ENCODE measurements at regions not wholly inside any gene's neighbourhood (a gene's known extent, or its start where the extent isn't known, plus 50 kb on each side); places are given as distances from the start of the nearest gene placed in this dataset.

- no peaks in the 10 kb centered on the region for H3K9me3 ChIP-seq (ENCODE audit: low read depth, low read length)
- no peak overlapping the region for H3K27ac ChIP-seq
- no peak for DNase-seq (ENCODE audit: low read depth, low spot score)
- TF ChIP-seq EZH2 (IDR thresholded peaks at IDR 0.05) (no peak), FOXP2 (optimal IDR thresholded peaks at IDR 0.05; ENCODE audit: control extremely low read depth, extremely low read length, insufficient read depth) (no peak), POLR2AphosphoS5 (IDR thresholded peaks at IDR 0.05; ENCODE audit: borderline replicate concordance, low read depth, low read length) (no peak)
- H3K4me3 ChIP-seq, result no peak overlapping the region
- H3K9ac ChIP-seq (ENCODE audit: insufficient read length), result no peak overlapping the region
- no peaks in the 10 kb centered on the region for H3K36me3 ChIP-seq (ENCODE audit: insufficient read depth, low read length)
Measured at GRCh38 chr2:150618245-150618895, 130.9 kb upstream of the RND3 start.

- TF ChIP-seq EZH2 (IDR thresholded peaks at IDR 0.05) (no peak), FOXP2 (optimal IDR thresholded peaks at IDR 0.05; ENCODE audit: control extremely low read depth, extremely low read length, insufficient read depth) (no peak), POLR2AphosphoS5 (IDR thresholded peaks at IDR 0.05; ENCODE audit: borderline replicate concordance, low read depth, low read length) (no peak)
- Histone ChIP-seq H3K27ac (no peak overlapping the region), H3K36me3 (ENCODE audit: insufficient read depth, low read length) (no peaks in the 10 kb centered on the region), H3K9me3 (ENCODE audit: low read depth, low read length) (no peaks in the 10 kb centered on the region), H3K4me3 (no peak overlapping the region), H3K9ac (ENCODE audit: insufficient read length) (no peak overlapping the region)
- DNase-seq (ENCODE audit: low read depth, low spot score), result no peak
Measured at GRCh38 chr2:150617351-150617978, 130.0 kb upstream of the RND3 start.

- no peak overlapping the region for H3K27ac ChIP-seq
- no peak for TF ChIP-seq EZH2 (IDR thresholded peaks at IDR 0.05)
- no peak for TF ChIP-seq FOXP2 (optimal IDR thresholded peaks at IDR 0.05; ENCODE audit: control extremely low read depth, extremely low read length, insufficient read depth)
- no peak for TF ChIP-seq POLR2AphosphoS5 (IDR thresholded peaks at IDR 0.05; ENCODE audit: borderline replicate concordance, low read depth, low read length)
- no peaks in the 10 kb centered on the region for H3K9me3 ChIP-seq (ENCODE audit: low read depth, low read length)
- H3K4me3 ChIP-seq, result no peak overlapping the region
- H3K36me3 ChIP-seq (ENCODE audit: insufficient read depth, low read length), result no peaks in the 10 kb centered on the region
- H3K9ac ChIP-seq (ENCODE audit: insufficient read length), result no peak overlapping the region
- DNase-seq (ENCODE audit: low read depth, low spot score), result no peak
Measured at GRCh38 chr2:150612957-150613710, 125.7 kb upstream of the RND3 start.

GRCh38 chr2:150610670-150611279 lies 123.3 kb upstream of the RND3 start:
- H3K9ac ChIP-seq (ENCODE audit: insufficient read length), result no peak overlapping the region
- no peaks in the 10 kb centered on the region for H3K9me3 ChIP-seq (ENCODE audit: low read depth, low read length)
- TF ChIP-seq EZH2 (IDR thresholded peaks at IDR 0.05) (no peak), POLR2AphosphoS5 (IDR thresholded peaks at IDR 0.05; ENCODE audit: borderline replicate concordance, low read depth, low read length) (no peak), FOXP2 (optimal IDR thresholded peaks at IDR 0.05; ENCODE audit: control extremely low read depth, extremely low read length, insufficient read depth) (no peak)
- no peak overlapping the region for H3K4me3 ChIP-seq
- H3K27ac ChIP-seq, result no peak overlapping the region
- H3K36me3 ChIP-seq (ENCODE audit: insufficient read depth, low read length), result no peaks in the 10 kb centered on the region
- DNase-seq (ENCODE audit: low read depth, low spot score), result no peak

- Histone ChIP-seq H3K27ac (peak overlapping the region; percentile 58; the same call in 1 of the 2 replicates), H3K9ac (ENCODE audit: insufficient read length) (no peak overlapping the region), H3K9me3 (ENCODE audit: low read depth, low read length) (no peaks in the 10 kb centered on the region), H3K36me3 (ENCODE audit: insufficient read depth, low read length) (no peaks in the 10 kb centered on the region), H3K4me3 (peak overlapping the region; percentile 41)
- no peak for TF ChIP-seq EZH2 (IDR thresholded peaks at IDR 0.05)
- no peak for TF ChIP-seq FOXP2 (optimal IDR thresholded peaks at IDR 0.05; ENCODE audit: control extremely low read depth, extremely low read length, insufficient read depth)
- peak; percentile 39 for DNase-seq (ENCODE audit: low read depth, low spot score)
Measured at GRCh38 chr2:150609831-150610582, 122.5 kb upstream of the RND3 start.

- Histone ChIP-seq H3K9me3 (ENCODE audit: low read depth, low read length) (no peaks in the 10 kb centered on the region), H3K4me3 (no peak overlapping the region), H3K9ac (ENCODE audit: insufficient read length) (no peak overlapping the region), H3K36me3 (ENCODE audit: insufficient read depth, low read length) (no peaks in the 10 kb centered on the region), H3K27ac (no peak overlapping the region)
- DNase-seq (ENCODE audit: low read depth, low spot score), result no peak
- TF ChIP-seq EZH2 (IDR thresholded peaks at IDR 0.05) (no peak), POLR2AphosphoS5 (IDR thresholded peaks at IDR 0.05; ENCODE audit: borderline replicate concordance, low read depth, low read length) (no peak), FOXP2 (optimal IDR thresholded peaks at IDR 0.05; ENCODE audit: control extremely low read depth, extremely low read length, insufficient read depth) (no peak)
Measured at GRCh38 chr2:150608341-150608740, 120.9 kb upstream of the RND3 start.

GRCh38 chr2:150607390-150607811 lies 119.9 kb upstream of the RND3 start:
- Histone ChIP-seq H3K9ac (ENCODE audit: insufficient read length) (no peak overlapping the region), H3K27ac (no peak overlapping the region), H3K4me3 (no peak overlapping the region), H3K36me3 (ENCODE audit: insufficient read depth, low read length) (no peaks in the 10 kb centered on the region), H3K9me3 (ENCODE audit: low read depth, low read length) (no peaks in the 10 kb centered on the region)
- TF ChIP-seq POLR2AphosphoS5 (IDR thresholded peaks at IDR 0.05; ENCODE audit: borderline replicate concordance, low read depth, low read length), result no peak
- no peak for TF ChIP-seq FOXP2 (optimal IDR thresholded peaks at IDR 0.05; ENCODE audit: control extremely low read depth, extremely low read length, insufficient read depth)
- no peak for TF ChIP-seq EZH2 (IDR thresholded peaks at IDR 0.05)
- DNase-seq (ENCODE audit: low read depth, low spot score), result no peak
